LoVo (cell line): ENCODE measurements at regions not wholly inside any gene's neighbourhood (a gene's known extent, or its start where the extent isn't known, plus 50 kb on each side); places are given as distances from the start of the nearest gene placed in this dataset.
"Not testable (repeated sequence)": the region's sequence is repeated elsewhere in the genome, so short reads cannot be mapped to it uniquely, and the experiment has no call there.

Source experiments
- DNase-seq: peaks from one replicate; pipeline ENCODE4 v3.0.0-alpha.2; 2016; ENCODE audit warnings: low spot score

DNA sequence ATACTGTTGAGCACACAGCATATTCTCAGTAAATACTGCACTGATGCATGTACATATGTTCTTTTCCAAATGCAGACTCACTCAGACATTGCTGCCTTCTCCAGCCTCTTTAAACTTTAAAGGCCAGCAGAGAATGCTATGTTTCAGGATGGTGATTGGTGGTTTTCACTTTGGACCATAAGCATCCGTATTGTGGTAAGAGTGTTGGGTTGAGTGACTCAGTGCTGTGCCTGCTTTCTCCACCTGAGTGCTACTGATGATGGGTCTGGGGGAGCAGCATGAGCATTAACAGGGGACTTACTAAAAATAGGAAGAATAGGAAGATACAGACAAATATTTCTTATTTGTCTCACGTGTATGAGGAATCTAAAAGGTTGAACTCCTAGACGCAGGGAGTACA lies 56.3 kb upstream of the ZNF92 start:
- no peak for DNase-seq

DNA sequence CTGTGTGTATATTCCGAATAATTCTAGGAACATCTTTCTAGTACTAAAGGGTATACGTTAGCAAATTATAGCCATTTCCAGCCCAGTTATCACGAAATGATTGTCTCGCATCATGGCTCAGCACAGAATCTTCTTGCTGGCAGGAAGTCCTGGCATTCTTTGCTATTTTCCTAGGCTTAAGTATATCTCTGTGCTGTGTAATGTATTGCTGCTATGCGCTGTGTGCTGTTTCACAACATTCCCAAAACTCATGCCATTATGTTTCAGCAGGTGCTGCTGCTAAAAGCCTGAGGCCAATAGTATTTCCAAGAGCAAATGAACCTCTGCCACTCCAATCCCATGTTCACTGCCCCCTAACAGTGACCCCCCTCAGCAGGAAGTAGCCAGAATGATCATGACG lies 62.9 kb upstream of the ZNF92 start:
- DNase-seq: no peak

DNA sequence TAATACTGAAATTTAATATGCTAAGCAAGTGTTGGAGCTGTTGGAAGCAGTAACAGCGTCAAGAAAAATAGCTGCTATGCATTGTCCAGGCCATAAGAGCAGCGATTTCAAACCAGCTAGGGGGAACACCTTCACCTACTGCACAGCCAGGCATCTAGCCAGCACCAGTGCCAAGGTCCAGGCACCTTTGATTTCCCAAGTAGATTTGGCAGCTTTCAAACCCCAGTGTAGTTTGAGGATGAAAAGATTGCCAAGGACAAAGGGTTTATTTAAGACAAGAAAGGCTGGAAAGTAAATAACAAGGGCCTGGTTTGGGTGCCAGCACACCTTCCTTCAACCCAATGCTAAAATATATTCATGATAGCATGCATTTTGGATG lies 65.4 kb upstream of the ZNF92 start:
- no peak for DNase-seq

DNA sequence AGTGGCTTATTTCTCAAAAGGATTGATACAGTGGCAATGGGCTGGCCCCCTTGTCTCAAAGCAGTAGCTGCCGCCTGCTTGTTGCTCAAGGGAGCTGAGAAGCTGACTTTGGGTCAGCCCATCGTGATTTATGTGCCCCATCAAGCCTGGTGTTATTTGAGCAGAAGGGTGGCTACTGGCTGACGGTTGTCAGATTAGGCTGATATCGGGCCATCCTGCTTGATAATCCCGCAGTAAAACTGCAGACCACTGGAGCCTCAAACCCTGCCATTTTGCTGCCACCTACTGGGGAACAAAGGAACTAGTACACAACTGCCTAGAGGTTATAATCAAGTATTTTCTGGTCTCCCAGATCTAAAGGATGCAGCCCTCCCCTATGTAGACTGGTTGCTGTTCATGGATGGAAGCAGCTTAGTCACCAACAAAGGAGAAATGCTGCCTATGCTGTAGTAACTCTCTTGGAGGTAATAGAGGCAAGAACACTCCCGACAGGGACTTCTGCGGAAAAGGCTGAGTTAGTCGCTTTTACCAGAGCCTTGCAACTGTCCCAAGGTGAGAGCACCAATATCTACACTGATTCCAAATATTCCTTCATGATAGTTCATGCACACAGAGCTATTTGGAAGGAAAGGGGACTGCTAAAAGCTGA lies 65.9 kb upstream of the ZNF92 start:
- peak; percentile 65 for DNase-seq

DNA sequence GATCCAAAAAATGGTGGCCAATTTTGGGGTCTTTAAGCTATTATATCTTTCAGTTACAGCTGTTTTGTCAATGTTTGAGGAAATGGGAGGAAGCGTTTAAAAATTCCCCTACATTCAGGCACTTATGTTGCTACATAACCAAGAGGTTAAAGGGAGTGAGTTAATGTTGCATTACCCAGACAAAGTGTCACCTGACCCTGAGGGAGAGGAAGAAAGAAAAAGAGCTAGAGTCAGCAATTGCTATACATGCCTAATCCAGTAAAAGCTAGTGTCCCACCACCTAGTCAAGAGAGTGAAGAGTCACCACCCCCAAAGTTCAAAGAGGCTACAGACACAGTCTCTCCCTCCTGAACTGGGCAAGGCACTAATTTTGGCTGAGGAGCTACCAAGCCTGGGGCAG lies 69.5 kb upstream of the ZNF92 start:
- no peak for DNase-seq

DNA sequence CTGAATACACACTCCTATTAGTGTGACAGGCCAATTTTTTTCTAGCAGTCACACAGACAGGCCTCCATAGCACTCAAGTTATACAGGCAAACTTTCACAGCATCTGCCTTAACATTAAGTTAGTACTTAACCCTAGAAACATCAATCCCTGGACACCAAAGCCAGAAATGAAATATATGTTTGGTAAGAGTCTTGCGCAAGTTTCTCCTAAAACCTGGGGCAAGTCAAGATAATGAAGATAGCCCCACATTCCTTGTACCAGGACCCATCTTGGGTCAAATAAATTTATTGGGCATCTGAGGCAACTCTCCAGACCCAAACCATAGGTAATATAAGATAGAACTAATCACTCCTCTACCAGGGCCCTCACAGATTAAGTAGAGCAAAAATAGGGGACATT lies 70.8 kb upstream of the ZNF92 start:
- DNase-seq: no peak

DNA sequence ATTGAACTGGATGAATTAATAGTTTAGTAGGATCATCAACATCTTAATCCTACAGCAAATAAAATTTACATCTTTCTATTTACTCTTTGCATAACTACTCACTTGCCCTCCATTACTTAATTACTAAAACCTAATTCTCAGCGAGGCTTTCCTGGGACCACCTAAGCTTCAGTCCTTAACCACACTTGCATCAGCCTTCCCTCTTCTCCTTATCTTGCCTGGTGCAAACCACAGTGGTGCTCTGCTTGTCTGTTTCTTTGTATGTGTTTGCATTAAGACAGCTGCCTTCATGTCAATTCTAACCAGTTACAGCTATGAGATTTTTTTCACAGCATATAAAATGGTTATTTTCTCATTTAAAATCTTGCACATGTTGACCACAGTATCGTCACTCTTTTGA lies 72.6 kb upstream of the ZNF92 start:
- DNase-seq: no peak

DNA sequence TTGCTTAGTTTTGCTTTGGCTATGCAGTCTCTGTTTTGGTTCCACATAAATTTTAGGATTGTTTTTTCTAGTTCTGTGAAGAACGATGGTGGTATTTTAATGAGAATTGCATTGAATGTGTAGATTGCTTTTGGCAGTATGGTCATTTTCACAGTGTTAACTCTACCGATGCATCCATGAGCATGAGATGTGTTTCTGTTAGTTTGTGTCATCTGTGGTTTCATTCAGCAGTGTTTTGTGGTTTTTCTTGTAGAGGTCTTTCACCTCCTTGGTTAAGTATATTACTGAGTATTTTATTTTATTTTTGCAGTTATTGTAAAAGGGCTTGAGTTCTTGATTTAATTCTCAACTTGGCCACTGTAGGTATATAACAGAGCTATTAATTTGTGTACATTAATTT lies 78.2 kb upstream of the ZNF92 start:
- no peak for DNase-seq

DNA sequence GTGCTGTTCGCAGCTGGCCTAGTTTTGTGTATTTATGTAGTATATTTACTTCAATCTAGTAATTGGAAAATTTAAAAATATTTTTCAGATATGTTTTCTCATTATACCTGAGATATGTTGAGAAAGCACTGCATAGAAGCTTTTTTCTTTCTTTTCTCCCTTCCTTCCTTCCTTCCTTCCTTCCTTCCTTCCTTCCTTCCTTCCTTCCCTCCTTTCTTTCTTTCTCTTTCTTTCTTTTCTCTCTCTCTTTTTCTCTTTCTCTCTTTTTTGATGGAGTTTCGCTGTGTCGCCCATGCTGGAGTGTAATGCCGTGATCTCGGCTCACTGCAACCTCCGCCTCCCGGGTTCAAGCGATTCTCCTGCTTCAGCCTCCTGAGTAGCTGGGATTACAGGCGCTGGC lies 83.3 kb upstream of the ZNF92 start:
- DNase-seq: not testable (repeated sequence)

DNA sequence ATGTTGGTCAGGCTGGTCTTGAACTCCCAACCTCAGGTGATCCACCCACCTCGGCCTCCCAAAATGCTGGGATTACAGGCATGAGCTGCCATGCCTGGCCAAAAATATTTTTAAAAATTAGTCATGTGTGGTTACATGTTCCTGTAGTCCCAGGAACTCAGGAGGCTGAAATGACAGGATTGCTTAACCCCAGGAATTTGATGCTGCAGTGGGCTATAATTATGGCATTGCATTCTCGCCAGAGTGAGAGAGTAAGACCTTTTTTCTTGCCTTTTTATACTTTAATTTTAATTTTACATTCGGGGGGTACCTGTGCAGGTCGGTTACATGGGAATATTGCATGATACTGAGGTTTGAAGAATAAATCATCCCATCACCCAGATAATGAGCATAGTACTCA lies 86.6 kb upstream of the ZNF92 start:
- DNase-seq: no peak

DNA sequence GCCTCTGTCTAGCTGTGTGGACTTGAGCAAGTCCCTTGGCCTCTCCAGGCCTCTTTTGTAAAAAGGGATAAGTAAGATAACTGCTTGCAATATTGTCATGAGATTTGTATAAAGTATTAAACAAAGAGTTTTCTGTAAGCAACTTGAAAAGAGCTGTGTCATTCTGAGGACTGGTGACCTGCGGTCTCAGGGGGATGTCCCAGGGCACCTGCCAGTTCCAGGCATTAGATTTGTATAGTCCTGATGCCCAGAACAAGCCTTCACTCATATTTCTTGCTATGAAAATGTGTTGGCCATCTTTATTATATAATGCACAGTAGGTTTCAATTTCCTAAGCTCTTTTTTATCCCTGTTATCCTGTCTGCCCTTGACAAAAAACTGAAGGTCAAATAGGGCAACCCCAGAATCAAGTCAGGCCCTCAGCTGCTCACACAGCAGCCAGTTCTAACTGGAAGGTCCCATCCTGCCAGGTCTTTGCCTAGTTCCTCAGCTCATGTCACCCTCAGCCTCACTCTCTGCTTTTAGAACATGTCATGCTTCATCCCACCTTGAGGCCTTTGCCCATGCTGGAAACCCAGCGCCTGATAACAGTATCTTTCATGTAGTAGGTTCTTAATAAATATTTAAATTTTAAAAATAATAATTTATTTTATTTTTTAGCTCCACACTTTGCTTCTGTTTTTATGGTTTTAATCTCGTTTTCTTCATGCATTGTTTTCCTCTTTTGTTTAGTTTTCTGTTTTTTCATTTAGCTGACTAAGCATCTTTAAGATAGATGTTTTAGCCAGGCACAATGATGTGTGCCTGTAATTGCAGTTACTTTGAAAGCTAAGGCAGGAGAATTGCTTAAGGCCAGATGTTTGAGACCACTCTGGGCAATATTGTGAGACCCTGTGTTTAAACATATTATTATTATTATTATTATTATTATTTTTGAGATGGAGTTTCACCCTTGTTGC lies 87.5 kb upstream of the ZNF92 start:
- DNase-seq: no peak

DNA sequence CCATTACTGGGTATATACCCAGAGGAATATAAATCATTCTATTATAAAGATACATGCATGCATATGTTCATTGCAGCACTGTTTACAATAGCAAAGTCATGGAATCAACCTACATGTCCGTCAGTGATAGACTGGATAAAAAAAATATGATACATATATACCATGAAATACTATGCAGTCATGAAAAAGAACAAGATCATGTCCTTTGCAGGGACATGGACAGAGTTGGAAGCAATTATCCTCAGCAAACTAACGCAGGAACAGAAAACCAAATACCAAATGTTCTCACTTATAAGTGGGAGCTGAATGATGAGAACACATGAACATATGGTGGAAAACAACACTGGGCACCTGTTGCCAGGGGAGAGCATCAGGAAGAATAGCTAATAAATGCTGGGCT lies 88.4 kb upstream of the ZNF92 start:
- not testable (repeated sequence) for DNase-seq

DNA sequence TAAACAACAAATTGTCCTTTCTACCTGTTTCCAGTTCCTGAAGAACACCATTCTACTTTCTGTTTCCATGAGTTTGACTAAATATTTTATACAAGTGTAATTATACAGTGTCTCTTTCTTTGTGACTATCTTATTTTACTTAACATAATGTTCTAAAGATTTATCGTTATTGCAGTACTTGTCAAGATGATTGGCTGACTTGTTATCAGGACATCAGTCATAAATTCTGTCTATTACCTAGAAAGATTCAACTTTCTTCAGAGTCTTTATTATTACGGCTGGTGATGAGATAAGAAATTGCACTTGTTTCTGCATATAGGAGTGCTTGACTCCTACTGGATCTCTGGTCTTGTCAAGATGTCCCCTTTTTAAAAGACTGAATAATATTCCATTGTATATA lies 93.9 kb upstream of the ZNF92 start:
- no peak for DNase-seq

DNA sequence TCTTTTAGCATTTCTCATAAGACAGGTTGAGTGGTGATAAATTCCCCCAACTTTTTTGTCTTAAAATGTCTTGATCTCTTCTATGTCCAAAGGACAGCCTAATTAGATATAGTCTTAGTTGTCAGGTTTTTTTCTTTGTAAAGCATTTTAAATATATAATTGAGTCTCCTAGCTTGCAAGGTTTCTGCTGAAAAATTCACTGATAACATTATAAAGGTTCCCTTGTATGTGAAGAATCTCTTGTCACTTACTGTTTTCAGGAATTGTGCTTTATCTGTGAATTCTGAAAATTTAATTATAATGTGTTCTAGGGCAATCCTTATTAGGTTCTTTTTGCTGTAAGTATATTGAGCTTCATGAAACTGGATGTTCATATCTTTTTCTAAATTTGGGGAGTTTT lies 96.8 kb upstream of the ZNF92 start:
- DNase-seq: no peak

DNA sequence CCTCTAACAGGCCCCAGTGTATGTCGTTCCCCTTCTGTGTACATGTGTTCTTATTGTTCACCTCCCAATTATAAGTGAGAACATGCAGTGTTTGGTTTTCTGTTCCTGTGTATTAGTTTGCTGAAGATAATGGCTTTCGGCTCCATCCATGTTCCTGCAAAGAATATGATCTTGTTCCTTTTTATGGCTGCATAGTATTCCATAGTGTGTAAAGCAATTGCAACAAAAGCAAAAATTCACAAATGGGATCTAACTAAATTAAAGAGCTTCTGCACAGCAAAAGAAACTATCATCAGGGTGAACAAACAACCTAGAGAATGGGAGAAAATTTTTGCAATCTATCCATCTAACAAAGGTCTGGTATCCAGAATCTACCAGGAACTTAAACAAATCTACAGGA lies 102.2 kb upstream of the ZNF92 start:
- DNase-seq: not testable (repeated sequence)

DNA sequence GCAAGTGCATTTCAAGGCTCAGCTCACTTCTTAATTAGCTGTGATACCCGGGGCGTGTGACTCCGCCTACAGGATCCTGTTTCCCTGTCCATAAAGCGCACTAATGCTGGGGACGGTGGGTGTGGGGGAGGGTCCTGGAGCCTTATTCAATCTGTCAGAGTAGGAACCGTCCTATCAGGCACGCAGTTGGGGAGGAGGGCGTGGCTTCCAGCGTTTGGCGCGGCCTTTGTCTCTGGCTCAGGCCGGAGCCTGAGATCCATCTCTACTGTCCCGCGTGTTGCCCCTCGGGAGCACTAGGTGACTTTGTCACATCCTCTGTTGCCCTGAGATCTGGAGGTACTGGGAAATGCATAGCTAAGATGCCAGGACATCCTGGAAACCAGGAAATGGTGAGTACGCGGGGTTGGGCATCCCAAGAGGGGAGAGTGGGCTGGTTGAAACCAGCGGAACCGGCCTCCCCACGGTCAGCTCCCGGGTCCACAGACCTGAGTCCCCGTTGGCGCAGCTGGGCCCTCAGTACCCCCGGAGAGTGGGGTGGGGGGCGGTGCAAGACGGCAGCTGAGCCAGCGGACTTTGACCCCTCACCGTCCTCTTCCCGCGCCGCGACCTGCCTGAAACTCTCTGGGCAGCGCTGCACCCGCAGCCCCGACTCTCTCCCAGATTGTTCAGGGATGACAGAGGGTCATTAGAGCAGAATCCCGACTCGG lies 104.4 kb upstream of the ZNF92 start:
- DNase-seq: no peak

DNA sequence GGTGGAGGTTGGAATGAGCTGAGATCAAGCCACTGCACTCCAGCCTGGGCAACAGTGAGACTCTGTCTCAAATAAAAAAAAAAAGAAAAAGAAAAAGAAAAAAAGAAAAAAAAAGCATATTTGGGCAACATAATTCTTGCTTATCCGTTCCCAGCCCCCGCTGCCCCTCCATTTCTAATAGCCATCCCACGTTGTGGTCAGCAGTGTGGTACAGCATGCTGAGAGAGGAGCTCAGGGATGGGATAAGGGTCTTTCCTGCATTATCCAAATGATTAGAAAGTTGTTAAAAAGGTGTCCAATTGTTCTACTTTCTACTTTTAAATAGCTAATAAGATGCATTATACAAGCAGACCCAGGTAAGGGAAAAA lies 104.9 kb upstream of the ZNF92 start:
- no peak for DNase-seq

DNA sequence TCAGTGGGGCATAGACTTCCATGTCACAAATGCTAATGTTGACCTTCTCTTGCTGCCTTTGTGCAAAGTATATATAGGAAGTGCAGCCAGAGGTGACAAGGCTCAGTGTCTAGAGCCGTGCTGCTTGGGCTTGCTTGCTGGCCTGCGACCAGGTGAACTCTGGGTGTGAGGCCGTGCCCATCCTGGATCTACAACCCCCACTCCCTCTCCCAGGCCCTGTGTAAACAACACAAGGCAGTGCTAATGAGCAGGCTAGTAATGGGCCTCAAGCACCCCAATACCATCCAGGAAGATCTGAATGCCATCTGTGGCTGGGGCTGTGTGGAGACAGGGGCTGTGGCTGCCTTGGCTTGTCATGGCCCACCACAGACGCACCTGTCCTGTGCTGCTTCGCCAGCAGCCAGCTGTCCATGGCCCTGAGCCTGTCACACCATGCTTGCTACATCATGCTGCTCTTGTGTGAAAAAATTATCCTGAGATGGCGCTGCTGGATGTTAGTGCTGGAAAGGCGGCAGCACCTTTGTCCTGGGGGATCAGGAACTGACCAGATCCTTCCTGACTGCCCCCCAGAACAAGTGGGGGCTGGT lies 107.6 kb upstream of the ZNF92 start:
- no peak for DNase-seq

DNA sequence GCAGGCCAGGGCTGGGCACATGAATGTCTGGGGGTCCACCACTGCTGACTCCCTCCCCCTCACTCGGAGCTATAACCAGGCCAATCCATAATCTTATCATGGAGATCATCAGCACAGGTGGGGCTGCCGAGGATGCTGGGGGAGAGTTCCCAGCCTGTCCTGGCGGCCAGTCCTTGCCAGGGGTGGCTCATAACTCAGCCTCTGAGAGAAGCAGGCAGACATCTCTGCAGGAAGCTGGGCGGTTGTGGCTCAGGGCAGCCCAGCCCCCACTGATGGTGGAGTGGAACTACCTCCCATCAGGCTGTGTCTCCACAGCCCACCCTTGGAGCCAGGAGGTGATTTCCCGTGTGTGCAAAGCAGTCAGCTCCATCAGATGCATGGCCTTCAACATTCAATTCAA lies 109.4 kb upstream of the ZNF92 start:
- no peak for DNase-seq

DNA sequence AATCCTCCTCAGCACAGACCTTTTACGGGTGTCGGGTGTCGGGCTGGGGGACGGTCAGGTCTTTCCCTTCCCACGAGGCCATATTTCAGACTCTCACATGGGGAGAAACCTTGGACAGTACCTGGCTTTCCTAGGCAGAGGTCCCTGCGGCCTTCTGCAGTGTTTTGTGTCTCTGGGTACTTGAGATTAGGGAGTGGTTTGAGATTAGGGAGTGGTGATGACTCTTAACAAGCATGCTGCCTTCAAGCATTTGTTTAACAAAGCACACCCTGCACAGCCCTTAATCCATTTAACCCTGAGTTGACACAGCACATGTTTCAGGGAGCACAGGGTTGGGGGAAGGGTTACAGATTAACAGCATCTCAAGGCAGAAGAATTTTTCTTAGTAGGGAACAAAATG lies 113.0 kb upstream of the ZNF92 start:
- not testable (repeated sequence) for DNase-seq

DNA sequence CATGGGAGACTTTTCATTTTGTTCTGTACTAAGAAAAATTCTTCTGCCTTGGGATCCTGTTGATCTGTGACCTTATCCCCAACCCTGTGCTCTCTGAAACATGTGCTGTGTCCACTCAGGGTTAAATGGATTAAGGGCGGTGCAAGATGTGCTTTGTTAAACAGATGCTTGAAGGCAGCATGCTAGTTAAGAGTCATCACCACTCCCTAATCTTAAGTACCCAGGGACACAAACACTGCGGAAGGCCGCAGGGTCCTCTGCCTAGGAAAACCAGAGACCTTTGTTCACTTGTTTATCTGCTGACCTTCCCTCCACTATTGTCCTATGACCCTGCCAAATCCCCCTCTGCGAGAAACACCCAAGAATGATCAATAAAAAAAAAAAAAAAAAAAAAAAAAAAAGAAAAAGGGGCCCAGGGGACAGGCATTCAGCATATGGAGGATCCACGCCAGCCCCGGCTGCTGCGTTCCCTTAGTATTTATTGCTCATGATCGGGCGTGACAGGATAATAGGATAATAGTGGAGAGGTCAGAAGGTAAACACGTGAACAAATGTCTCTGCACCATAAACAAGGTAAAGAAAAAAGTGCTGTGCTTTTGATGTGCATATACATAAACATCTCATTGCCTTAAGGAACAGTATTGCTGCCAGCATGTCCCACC lies 113.7 kb upstream of the ZNF92 start:
- DNase-seq: not testable (repeated sequence)

DNA sequence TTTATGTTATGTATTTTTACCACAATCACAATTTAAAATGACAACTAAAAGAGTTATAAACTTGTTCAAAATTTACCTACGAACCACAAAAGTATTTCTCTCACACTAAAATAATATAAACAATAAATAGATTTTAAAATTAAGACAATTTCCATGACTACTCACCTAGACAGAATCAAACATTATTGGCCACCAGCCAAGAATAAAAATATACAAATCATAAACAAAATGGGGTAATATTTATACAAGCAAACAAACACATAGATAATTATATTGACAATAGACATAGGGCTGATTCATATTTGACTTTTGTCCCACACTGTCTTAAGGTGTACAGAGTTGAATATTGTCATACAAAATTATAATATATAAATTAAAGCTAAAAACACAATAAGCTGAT lies 119.6 kb upstream of the ZNF92 start:
- no peak for DNase-seq
